ENCODE measurements at regions not wholly inside any gene's neighbourhood (a gene's known extent, or its start where the extent isn't known, plus 50 kb on each side); places are given as distances from the start of the nearest gene placed in this dataset.

- in situ Hi-C loops (cut with HindIII; ENCODE audit: low sequenced_read_pairs), result no loop called here
- DNase-seq (ENCODE audit: low spot score), result no peak
Measured at GRCh38 chr10:78281627-78282026, 248.0 kb downstream of the RPS24 start.

GRCh38 chr10:78283069-78283682 is 249.5 kb downstream of the RPS24 start:
- DNase-seq (ENCODE audit: low spot score), result no peak
- in situ Hi-C loops (cut with HindIII; ENCODE audit: low sequenced_read_pairs), result no loop called here

- DNase-seq (ENCODE audit: low spot score), result no peak
- in situ Hi-C loops (cut with HindIII; ENCODE audit: low sequenced_read_pairs), result no loop called here
Measured at GRCh38 chr10:78284381-78284780, 250.7 kb downstream of the RPS24 start.

GRCh38 chr10:78285226-78285625 is 251.6 kb downstream of the RPS24 start:
- in situ Hi-C loops (cut with HindIII; ENCODE audit: low sequenced_read_pairs), result no loop called here
- DNase-seq (ENCODE audit: low spot score), result no peak

GRCh38 chr10:78286186-78286585 is 252.5 kb downstream of the RPS24 start:
- in situ Hi-C loops (cut with HindIII; ENCODE audit: low sequenced_read_pairs), result no loop called here
- DNase-seq (ENCODE audit: low spot score), result no peak

- no peak for DNase-seq (ENCODE audit: low spot score)
- in situ Hi-C loops (cut with HindIII; ENCODE audit: low sequenced_read_pairs), result no loop called here
Measured at GRCh38 chr10:78286668-78287067, 253.0 kb downstream of the RPS24 start.

- in situ Hi-C loops (cut with HindIII; ENCODE audit: low sequenced_read_pairs), result no loop called here
- no peak for DNase-seq (ENCODE audit: low spot score)
Measured at GRCh38 chr10:78287618-78288017, 254.0 kb downstream of the RPS24 start.

GRCh38 chr10:78288663-78289062 is 255.0 kb downstream of the RPS24 start:
- no peak for DNase-seq (ENCODE audit: low spot score)
- in situ Hi-C loops (cut with HindIII; ENCODE audit: low sequenced_read_pairs), result no loop called here

- peak; percentile 78 for DNase-seq (ENCODE audit: low spot score)
- in situ Hi-C loops (cut with HindIII; ENCODE audit: low sequenced_read_pairs), result no loop called here
Measured at GRCh38 chr10:78290131-78290750, 256.6 kb downstream of the RPS24 start.

GRCh38 chr10:78291722-78292121 is 258.1 kb downstream of the RPS24 start:
- in situ Hi-C loops (cut with HindIII; ENCODE audit: low sequenced_read_pairs), result no loop called here

GRCh38 chr10:78292250-78292981 is 258.8 kb downstream of the RPS24 start:
- DNase-seq (ENCODE audit: low spot score), result no peak
- in situ Hi-C loops (cut with HindIII; ENCODE audit: low sequenced_read_pairs), result no loop called here

More at GRCh38 chr10:78291722-78292121, 258.1 kb downstream of the RPS24 start:
- DNase-seq (ENCODE audit: low spot score), result no peak

GRCh38 chr10:78292982-78293865 is 259.6 kb downstream of the RPS24 start:
- in situ Hi-C loops (cut with HindIII; ENCODE audit: low sequenced_read_pairs), result no loop called here
- DNase-seq (ENCODE audit: low spot score), result no peak

GRCh38 chr10:78295242-78295641 is 261.6 kb downstream of the RPS24 start:
- in situ Hi-C loops (cut with HindIII; ENCODE audit: low sequenced_read_pairs), result no loop called here
- no peak for DNase-seq (ENCODE audit: low spot score)

GRCh38 chr10:78296785-78297184 is 263.1 kb downstream of the RPS24 start:
- in situ Hi-C loops (cut with HindIII; ENCODE audit: low sequenced_read_pairs), result no loop called here
- DNase-seq (ENCODE audit: low spot score), result no peak

- DNase-seq (ENCODE audit: low spot score), result no peak
- in situ Hi-C loops (cut with HindIII; ENCODE audit: low sequenced_read_pairs), result no loop called here
Measured at GRCh38 chr10:78297997-78298396, 264.3 kb downstream of the RPS24 start.

GRCh38 chr10:78298835-78299234 is 265.2 kb downstream of the RPS24 start:
- in situ Hi-C loops (cut with HindIII; ENCODE audit: low sequenced_read_pairs), result no loop called here
- no peak for DNase-seq (ENCODE audit: low spot score)

- DNase-seq (ENCODE audit: low spot score), result no peak
Measured at GRCh38 chr10:78299851-78300468, 266.3 kb downstream of the RPS24 start.

GRCh38 chr10:78300526-78300925 is 266.9 kb downstream of the RPS24 start:
- no peak for DNase-seq (ENCODE audit: low spot score)
- in situ Hi-C loops (cut with HindIII; ENCODE audit: low sequenced_read_pairs), result no loop called here

More at GRCh38 chr10:78299851-78300468, 266.3 kb downstream of the RPS24 start:
- in situ Hi-C loops (cut with HindIII; ENCODE audit: low sequenced_read_pairs), result no loop called here

- in situ Hi-C loops (cut with HindIII; ENCODE audit: low sequenced_read_pairs), result no loop called here
Measured at GRCh38 chr10:78301481-78301880, 267.8 kb downstream of the RPS24 start.

More at GRCh38 chr10:78301481-78301880, 267.8 kb downstream of the RPS24 start:
- DNase-seq (ENCODE audit: low spot score), result no peak
